HS-5 (cell line): ENCODE measurements at regions not wholly inside any gene's neighbourhood (a gene's known extent, or its start where the extent isn't known, plus 50 kb on each side); places are given as distances from the start of the nearest gene placed in this dataset.
"Not testable (repeated sequence)": the region's sequence is repeated elsewhere in the genome, so short reads cannot be mapped to it uniquely, and the experiment has no call there.

Experiments used
- DNase-seq: peaks from one replicate; pipeline ENCODE4 v3.0.0-alpha.2; 2012; ENCODE audit warnings: low read depth

- DNase-seq, result no peak
Measured at GRCh38 chr20:55685425-55685824, 319.9 kb downstream of the CBLN4 start.

- DNase-seq, result no peak
Measured at GRCh38 chr20:55684578-55684977, 320.7 kb downstream of the CBLN4 start.

- DNase-seq, result no peak
Measured at GRCh38 chr20:55678970-55679667, 326.2 kb downstream of the CBLN4 start.

DNA sequence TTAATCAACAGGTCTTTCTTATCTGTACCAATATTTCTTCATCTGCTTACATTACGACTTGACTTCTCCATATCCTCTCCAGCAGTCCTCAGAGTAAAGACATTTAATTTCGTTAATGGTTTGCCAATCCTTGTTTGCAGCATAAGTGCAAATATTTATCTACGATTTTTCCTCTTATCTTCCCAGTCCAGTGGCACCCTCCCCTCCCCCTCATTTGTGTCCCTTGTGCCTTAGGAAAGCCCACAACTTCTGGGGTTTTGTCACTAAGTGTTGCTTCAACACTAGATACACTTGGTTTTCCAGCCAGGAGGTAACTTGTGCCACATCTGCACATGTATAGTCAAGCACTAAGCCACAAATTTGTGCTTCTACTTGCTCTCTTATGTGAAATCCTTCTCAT is 327.2 kb downstream of the CBLN4 start:
- no peak for DNase-seq

DNA sequence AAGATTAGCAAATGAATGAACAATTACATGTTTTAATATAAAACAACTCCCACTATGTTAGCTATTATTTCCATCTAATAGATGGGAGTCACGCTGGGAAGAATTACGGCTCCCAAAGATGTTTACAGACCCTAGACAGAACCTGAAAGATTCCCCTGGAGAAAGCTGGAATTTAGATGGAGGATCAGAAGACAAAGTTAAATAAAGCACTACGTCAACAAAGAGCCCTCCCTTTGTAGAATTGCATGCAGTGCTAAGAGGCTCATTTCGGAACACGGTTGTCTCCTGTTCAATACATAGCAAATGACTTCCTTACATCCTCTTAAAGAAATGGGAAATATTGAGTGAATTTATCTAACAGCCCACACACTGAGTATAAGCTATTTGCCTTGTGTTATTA is 328.3 kb downstream of the CBLN4 start:
- no peak for DNase-seq

DNA sequence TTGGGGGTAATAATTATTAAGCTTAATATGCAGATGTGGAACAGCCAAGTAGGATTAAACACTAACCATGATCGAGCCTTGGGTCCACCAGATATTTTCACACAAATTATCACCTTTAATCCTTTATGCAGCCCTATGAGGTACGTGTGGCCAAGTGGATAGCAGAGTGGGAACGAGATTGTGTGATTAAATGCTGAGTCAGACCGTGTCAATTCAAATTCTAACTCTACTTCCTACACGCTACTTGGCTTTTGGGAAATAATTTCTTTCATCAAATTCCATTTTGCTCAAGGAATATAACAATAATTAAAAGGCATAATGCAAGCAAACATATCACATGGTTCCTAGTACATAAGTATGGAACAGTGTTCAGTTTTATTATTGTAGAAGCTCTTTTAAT is 329.2 kb downstream of the CBLN4 start:
- no peak for DNase-seq

DNA sequence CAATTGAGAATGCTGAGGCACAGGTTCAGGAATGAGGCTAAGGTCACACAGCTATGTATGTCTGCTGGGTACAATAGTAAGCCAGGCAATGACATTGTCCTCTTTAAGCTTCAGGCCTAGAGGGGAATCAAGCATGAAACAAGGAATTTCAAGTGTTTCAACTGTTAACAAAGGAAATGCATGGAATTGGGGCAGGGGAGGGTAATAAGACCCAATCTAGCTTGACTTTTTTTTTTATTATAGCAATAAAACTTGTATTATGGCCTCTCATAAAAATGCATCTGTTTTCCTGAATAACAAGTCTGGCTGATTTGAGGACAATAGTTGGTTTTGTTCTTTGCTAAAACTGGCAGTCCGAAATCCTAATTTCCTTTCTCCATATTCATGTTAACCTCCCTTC is 336.7 kb downstream of the CBLN4 start:
- DNase-seq, result no peak

DNA sequence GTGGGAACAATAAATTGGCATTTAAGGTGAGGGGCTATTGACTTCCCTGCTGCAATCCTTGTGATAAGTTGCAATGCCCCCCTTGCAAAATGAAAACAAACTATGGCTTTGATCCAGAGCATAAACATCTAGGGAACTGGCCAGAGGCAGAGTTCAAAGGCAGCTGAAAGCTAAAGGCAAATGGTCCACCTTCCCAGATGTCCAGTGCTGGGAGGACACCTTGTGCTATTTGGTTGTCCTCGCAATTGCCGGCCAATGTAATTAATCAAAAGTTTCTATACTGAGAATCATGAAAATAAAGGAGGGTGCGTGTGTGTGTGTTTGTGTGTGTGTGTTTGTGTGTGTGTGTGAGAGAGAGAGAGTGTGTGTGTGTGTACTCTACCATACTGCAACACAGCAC is 337.4 kb downstream of the CBLN4 start:
- no peak for DNase-seq

DNA sequence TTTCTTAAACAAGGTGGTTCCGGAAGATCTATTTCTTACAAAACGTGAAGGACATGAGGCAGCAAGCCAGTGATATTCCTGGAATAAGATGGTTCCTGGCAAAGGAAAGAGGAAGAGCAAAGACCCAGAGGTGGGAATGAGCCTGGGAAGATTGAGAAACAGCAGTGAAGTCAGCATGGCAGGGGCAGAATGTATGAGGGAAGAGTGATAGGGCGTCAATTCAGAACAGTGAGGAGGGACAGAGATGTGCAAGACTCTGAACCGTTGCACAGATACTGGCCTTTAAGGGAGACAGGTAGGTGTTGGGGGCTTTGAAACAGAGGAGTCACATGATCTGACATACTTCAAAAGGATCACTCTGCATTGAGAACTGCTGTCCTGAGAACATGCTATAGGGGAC is 338.3 kb downstream of the CBLN4 start:
- DNase-seq, result no peak

GRCh38 chr20:55656231-55656775 is 349.0 kb downstream of the CBLN4 start:
- DNase-seq, result no peak

DNA sequence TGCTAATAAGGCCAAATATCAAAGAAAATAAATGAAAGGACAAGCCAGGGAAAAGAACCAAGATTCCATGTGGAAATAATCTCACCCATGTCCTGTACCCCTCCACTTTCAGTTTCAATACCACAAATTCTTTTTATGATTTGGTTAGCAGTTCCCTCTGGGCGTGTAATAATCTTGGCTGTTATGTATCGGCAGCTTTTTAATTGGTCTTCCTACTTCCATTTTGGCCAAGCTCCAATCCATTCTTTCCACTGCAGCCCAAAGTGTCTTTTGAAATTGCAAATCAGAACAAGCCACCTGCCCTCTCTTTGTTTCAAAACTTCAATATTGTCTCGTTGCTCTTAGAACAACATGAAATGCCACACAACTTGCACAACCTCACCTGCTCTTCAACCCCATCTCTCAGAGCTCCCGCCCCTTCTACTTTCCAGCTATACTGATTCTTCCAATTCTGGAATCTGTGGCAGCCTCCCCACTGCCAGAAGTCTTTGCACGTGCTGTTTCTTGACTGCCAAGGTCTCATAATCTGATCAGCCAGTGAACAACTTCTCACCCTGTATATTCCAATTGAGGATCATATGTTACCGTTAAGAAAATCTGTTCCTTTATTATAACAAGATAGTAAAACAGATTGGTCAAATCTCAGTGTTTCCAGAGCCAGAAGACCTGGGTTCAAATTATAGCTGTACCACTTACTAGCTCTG is 354.5 kb downstream of the CBLN4 start:
- DNase-seq, result no peak

DNA sequence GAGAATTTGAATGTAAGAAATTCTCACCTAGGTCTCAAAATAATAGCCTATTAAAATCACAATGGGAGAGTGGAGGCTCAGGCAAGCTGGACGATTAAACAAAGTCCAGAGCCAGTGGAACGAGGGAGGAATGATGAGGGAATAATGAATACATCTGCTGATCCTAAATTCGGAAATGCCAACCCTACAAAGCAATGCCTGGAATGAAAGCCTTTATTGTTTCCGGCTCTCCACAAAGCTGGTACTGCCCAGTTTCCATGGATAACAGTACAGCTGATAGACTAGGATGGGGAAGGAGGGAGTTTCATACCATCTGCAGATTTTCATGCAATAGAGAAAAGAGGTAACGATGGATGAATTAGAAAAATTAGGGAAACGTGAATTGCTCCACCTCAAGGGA is 356.1 kb downstream of the CBLN4 start:
- no peak for DNase-seq

- no peak for DNase-seq
Measured at GRCh38 chr20:55646851-55647250, 358.5 kb downstream of the CBLN4 start.

GRCh38 chr20:55641497-55641896 is 363.8 kb downstream of the CBLN4 start:
- no peak for DNase-seq

- no peak for DNase-seq
Measured at GRCh38 chr20:55635870-55636269, 369.4 kb downstream of the CBLN4 start.

- no peak for DNase-seq
Measured at GRCh38 chr20:55632592-55632991, 372.7 kb downstream of the CBLN4 start.

GRCh38 chr20:55629143-55629542 is 376.2 kb downstream of the CBLN4 start:
- DNase-seq, result not testable (repeated sequence)

GRCh38 chr20:55626716-55627115 is 378.6 kb downstream of the CBLN4 start:
- DNase-seq, result no peak

DNA sequence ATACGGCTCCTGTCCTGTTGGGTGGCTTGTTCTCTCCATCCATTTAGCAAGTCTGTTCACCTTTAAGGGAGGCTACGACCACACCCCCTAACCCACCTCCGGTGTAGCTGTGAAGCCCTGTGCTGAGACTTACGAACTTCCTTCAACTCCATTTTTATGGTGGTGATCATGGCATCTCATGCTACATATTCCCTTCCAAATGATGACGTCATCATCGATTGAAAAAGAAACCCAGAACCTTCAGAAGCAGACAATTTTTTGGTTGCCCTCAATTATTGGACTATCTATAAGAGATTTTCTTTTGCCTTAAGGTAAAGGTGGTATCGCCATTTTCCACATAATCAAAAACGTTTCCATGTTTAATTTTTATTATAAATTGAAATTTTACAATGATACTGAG is 389.0 kb downstream of the CBLN4 start:
- DNase-seq, result no peak

GRCh38 chr20:55615818-55616217 is 389.5 kb downstream of the CBLN4 start:
- no peak for DNase-seq

- no peak for DNase-seq
Measured at GRCh38 chr20:55614220-55614757, 391.0 kb downstream of the CBLN4 start.

DNA sequence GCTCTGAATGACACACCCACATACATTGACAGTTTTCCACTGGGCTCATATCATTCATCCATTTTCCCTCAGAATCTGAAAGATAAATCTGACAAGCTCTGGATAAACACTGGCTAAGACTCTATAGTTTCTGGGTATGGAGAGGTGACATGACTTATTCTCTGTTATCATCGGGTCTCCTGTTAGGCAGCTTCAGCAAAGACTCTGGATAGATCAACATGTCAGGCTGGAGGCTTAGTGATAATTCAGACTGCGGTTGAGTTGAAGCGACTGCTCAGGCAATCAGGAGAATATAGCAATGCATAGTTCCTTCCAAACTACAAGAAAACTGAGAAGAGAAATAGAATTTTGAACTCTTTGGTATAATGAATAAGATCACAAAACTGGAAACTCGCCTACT is 394.6 kb downstream of the CBLN4 start:
- DNase-seq, result no peak

DNA sequence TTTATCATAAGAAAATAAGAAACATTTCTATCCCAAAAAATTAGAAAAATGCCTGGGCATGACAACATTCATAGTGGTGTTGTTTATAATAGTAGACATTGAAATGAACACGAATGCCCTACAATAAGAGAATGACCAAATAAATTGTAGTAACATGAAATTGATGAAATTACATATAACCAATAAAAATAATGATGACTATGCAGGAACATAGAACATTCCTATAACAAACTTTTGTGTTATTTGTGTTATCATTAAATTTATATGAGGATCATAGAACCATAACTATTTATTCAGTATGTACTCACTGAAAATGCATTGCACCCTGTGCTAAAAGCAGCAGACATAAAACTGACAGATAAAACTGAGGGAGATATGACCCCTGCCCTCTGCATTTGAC is 399.7 kb downstream of the CBLN4 start:
- DNase-seq, result no peak
